H1 (cell line): ENCODE measurements at regions not wholly inside any gene's neighbourhood (a gene's known extent, or its start where the extent isn't known, plus 50 kb on each side); places are given as distances from the start of the nearest gene placed in this dataset.

Experiments
- BCL11A ChIP-seq, 2 experiments: IDR thresholded peaks; one replicate each; pipeline ENCODE4 v1.6.1; 2011; ENCODE audit warnings: low read depth in 2 of 2, low read length in 2 of 2, mild to moderate bottlenecking in 2 of 2
- CTCF ChIP-seq, 3 experiments: IDR thresholded peaks; 1 replicate in 2 of 3; 2 replicates in 1 of 3; pipeline versions ENCODE4 v1.5.1 to v1.6.1; 2011; ENCODE audit warnings: low read length in 3 of 3, mild to moderate bottlenecking in 3 of 3, inconsistent platforms in 2 of 3, low read depth in 1 of 3, moderate library complexity in 1 of 3; ENCODE audit not compliant: insufficient read depth in 1 of 3; ENCODE audit errors: control extremely low read depth in 1 of 3
- E2F6 ChIP-seq: IDR thresholded peaks from 2 replicates; pipeline ENCODE4 v1.6.1; 2012; ENCODE audit warnings: inconsistent platforms
- EZH2 ChIP-seq: fragments of 200-600 bp; sonication (generic); IDR thresholded peaks from 2 replicates; pipeline ENCODE4 v1.7.1; 2012; ENCODE audit warnings: low read depth, mild to moderate bottlenecking, moderate library complexity, low read length, inconsistent platforms; ENCODE audit not compliant: severe bottlenecking
- POLR2A ChIP-seq, 2 experiments: IDR thresholded peaks; 1 replicate in 1 of 2; 2 replicates in 1 of 2; pipeline ENCODE4 v1.6.1; 2011; ENCODE audit warnings: low read depth in 2 of 2, low read length in 2 of 2, mild to moderate bottlenecking in 2 of 2; ENCODE audit errors: control extremely low read depth in 1 of 2
- RAD21 ChIP-seq, 2 experiments: IDR thresholded peaks in 1 of 2; conservative IDR thresholded peaks in 1 of 2; 2 replicates each; pipeline ENCODE4 v1.6.1; 2011; ENCODE audit warnings: low read depth in 2 of 2, low read length in 2 of 2, improper control_type of control experiment in 1 of 2, inconsistent platforms in 1 of 2, mild to moderate bottlenecking in 1 of 2, moderate library complexity in 1 of 2
- RBBP5 ChIP-seq: IDR thresholded peaks from 2 replicates; pipeline ENCODE4 v1.7.1; 2012; ENCODE audit warnings: low read depth, mild to moderate bottlenecking, inconsistent platforms, low read length, moderate library complexity, borderline replicate concordance
- TAF1 ChIP-seq: IDR thresholded peaks from 2 replicates; pipeline ENCODE4 v1.6.1; 2011; ENCODE audit warnings: mild to moderate bottlenecking, low read depth, low read length

- no peak for TF ChIP-seq BCL11A (IDR thresholded peaks at IDR 0.05; ENCODE audit: low read depth in 2 of 2, low read length in 2 of 2)
- TF ChIP-seq EZH2, result no peak
- no peak for TF ChIP-seq POLR2A (IDR thresholded peaks at IDR 0.05; ENCODE audit: control extremely low read depth in 1 of 2, low read depth in 2 of 2, low read length in 2 of 2)
- no peak for TF ChIP-seq CTCF (IDR thresholded peaks at IDR 0.05; ENCODE audit: control extremely low read depth in 1 of 3, insufficient read depth in 1 of 3, low read depth in 1 of 3, low read length in 3 of 3)
- no peak for TF ChIP-seq TAF1
- no peak for TF ChIP-seq E2F6
- no peak for TF ChIP-seq RAD21 (IDR thresholded peaks at IDR 0.05 in 1 of 2, conservative IDR thresholded peaks at IDR 0.05 in 1 of 2; ENCODE audit: low read depth in 2 of 2, low read length in 2 of 2)
- TF ChIP-seq RBBP5, result no peak
Observed at GRCh38 chr14:48967419-48967818, 618.8 kb downstream of the RPS29 start.
